Mesendoderm (in vitro differentiated cells): ENCODE measurements at regions not wholly inside any gene's neighbourhood (a gene's known extent, or its start where the extent isn't known, plus 50 kb on each side); places are given as distances from the start of the nearest gene placed in this dataset.
A peak's percentile ranks its signal among the peaks of the same experiment; 100 is the strongest.

Source experiments
- DNase-seq: peaks from one replicate; pipeline ENCODE4 v3.0.0; 2013
- H2AK5ac ChIP-seq: 2 replicates; pipeline ENCODE4 v1.6.1; 2013; ENCODE audit warnings: low read length, inconsistent platforms
- H2BK120ac ChIP-seq: 2 replicates; pipeline ENCODE4 v1.6.1; 2013; ENCODE audit warnings: low read depth, mild to moderate bottlenecking, low read length, moderate library complexity, mixed read lengths
- H2BK15ac ChIP-seq: replicated peaks from 2 replicates; pipeline ENCODE4 v1.6.1; 2013; ENCODE audit warnings: low read depth, mild to moderate bottlenecking, moderate library complexity
- H2BK5ac ChIP-seq: 2 replicates; pipeline ENCODE4 v1.6.1; 2013; ENCODE audit warnings: low read length, inconsistent platforms
- H3K18ac ChIP-seq: 2 replicates; pipeline ENCODE4 v1.6.1; 2013; ENCODE audit warnings: mild to moderate bottlenecking, low read length, mixed read lengths
- H3K23ac ChIP-seq: one replicate; pipeline ENCODE4 v1.6.1; 2013; ENCODE audit warnings: low read length
- H3K27ac ChIP-seq: 2 replicates; pipeline ENCODE4 v1.5.1; 2013; ENCODE audit warnings: low read depth, mild to moderate bottlenecking, inconsistent platforms, low read length, moderate library complexity
- H3K27me3 ChIP-seq: 2 replicates; pipeline ENCODE4 v1.6.1; 2013; ENCODE audit warnings: low read length, control low read depth, mild to moderate bottlenecking, inconsistent platforms; ENCODE audit not compliant: insufficient read depth, poor library complexity
- H3K36me3 ChIP-seq: 2 replicates; pipeline ENCODE4 v1.6.1; 2013; ENCODE audit warnings: low read length, inconsistent platforms; ENCODE audit not compliant: control insufficient read depth, insufficient read depth
- H3K4ac ChIP-seq: one replicate; pipeline ENCODE4 v1.6.1; 2013; ENCODE audit warnings: low read depth, mild to moderate bottlenecking, low read length, moderate library complexity
- H3K4me1 ChIP-seq: 2 replicates; pipeline ENCODE4 v1.6.1; 2013; ENCODE audit warnings: low read depth, low read length, inconsistent platforms; ENCODE audit not compliant: control insufficient read depth
- H3K4me2 ChIP-seq: 2 replicates; pipeline ENCODE4 v1.6.1; 2013; ENCODE audit warnings: low read length
- H3K4me3 ChIP-seq: 2 replicates; pipeline ENCODE4 v1.5.1; 2013; ENCODE audit warnings: mild to moderate bottlenecking, low read length
- H3K56ac ChIP-seq: one replicate; pipeline ENCODE4 v1.6.1; 2013; ENCODE audit warnings: low read length
- H3K79me1 ChIP-seq: 2 replicates; pipeline ENCODE4 v1.6.1; 2013; ENCODE audit warnings: low read length, inconsistent platforms
- H3K79me2 ChIP-seq: 2 replicates; pipeline ENCODE4 v1.6.1; 2013; ENCODE audit warnings: mild to moderate bottlenecking, low read length; ENCODE audit not compliant: control insufficient read depth, insufficient read depth
- H3K9ac ChIP-seq: 2 replicates; pipeline ENCODE4 v1.6.1; 2013; ENCODE audit warnings: low read length, inconsistent platforms
- H4K5ac ChIP-seq: one replicate; pipeline ENCODE4 v1.6.1; 2013; ENCODE audit warnings: low read length
- H4K8ac ChIP-seq: one replicate; pipeline ENCODE4 v1.6.1; 2013; ENCODE audit warnings: low read depth, mild to moderate bottlenecking, control low read depth, low read length, moderate library complexity
- WGBS: extraction: QIAGEN DNeasy Blood & Tissue Kit; methylation state at CpG from one replicate; pipeline ENCODE4 v1.1.7; 2013; ENCODE audit warnings: low lambda C conversion rate, missing lambda C conversion rate; ENCODE audit not compliant: insufficient coverage; ENCODE audit errors: extremely low coverage; 5-methylcytosine and 5-hydroxymethylcytosine counted together

GRCh38 chr3:187961366-187961765 lies 192.6 kb upstream of the LPP start:
- Histone ChIP-seq H4K5ac (no peak overlapping the region), H2BK120ac (no peak overlapping the region), H3K4ac (no peak overlapping the region), H3K27me3 (no peaks in the 10 kb centered on the region), H3K36me3 (no peaks in the 10 kb centered on the region), H3K79me1 (no peaks in the 10 kb centered on the region), H3K56ac (no peak overlapping the region), H2AK5ac (no peak overlapping the region), H2BK15ac (no peak overlapping the region), H3K9ac (no peak overlapping the region), H4K8ac (no peak overlapping the region), H2BK5ac (no peak overlapping the region), H3K18ac (no peak overlapping the region), H3K4me1 (no peaks in the 10 kb centered on the region), H3K27ac (no peak overlapping the region), H3K4me2 (no peak overlapping the region), H3K4me3 (no peak overlapping the region), H3K79me2 (no peaks in the 10 kb centered on the region), H3K23ac (no peak overlapping the region)
- no peak for DNase-seq
- no CpG with 5 or more reads among the region's 2 CpGs for WGBS

- Histone ChIP-seq H3K79me1 (no peaks in the 10 kb centered on the region), H4K8ac (no peak overlapping the region), H3K79me2 (no peaks in the 10 kb centered on the region), H3K4ac (no peak overlapping the region), H2BK15ac (no peak overlapping the region), H4K5ac (no peak overlapping the region), H3K27ac (no peak overlapping the region), H3K18ac (no peak overlapping the region), H3K9ac (no peak overlapping the region), H3K23ac (no peak overlapping the region), H2BK5ac (no peak overlapping the region), H3K36me3 (no peaks in the 10 kb centered on the region), H3K4me3 (no peak overlapping the region), H3K4me1 (no peaks in the 10 kb centered on the region), H2AK5ac (no peak overlapping the region), H3K56ac (no peak overlapping the region), H3K27me3 (no peaks in the 10 kb centered on the region), H3K4me2 (no peak overlapping the region), H2BK120ac (no peak overlapping the region)
- WGBS: no CpG with 5 or more reads among the region's 5 CpGs
- peak; percentile 26 for DNase-seq
Measured at GRCh38 chr3:187963003-187963676, 190.8 kb upstream of the LPP start.

- Histone ChIP-seq H2BK120ac (no peak overlapping the region), H3K4me2 (no peak overlapping the region), H3K4me3 (no peak overlapping the region), H2BK5ac (no peak overlapping the region), H3K27ac (no peak overlapping the region), H3K4ac (no peak overlapping the region), H3K18ac (no peak overlapping the region), H3K79me1 (no peaks in the 10 kb centered on the region), H3K36me3 (no peaks in the 10 kb centered on the region), H3K9ac (no peak overlapping the region), H3K56ac (no peak overlapping the region), H2BK15ac (no peak overlapping the region), H3K4me1 (no peaks in the 10 kb centered on the region), H3K23ac (no peak overlapping the region), H3K79me2 (no peaks in the 10 kb centered on the region), H3K27me3 (no peaks in the 10 kb centered on the region), H4K5ac (no peak overlapping the region), H4K8ac (no peak overlapping the region), H2AK5ac (no peak overlapping the region)
- DNase-seq: no peak
- WGBS: no CpG with 5 or more reads among the region's 3 CpGs
Measured at GRCh38 chr3:187963677-187964385, 190.1 kb upstream of the LPP start.

- Histone ChIP-seq H2AK5ac (no peak overlapping the region), H2BK120ac (no peak overlapping the region), H2BK5ac (no peak overlapping the region), H3K18ac (no peak overlapping the region), H3K79me1 (no peaks in the 10 kb centered on the region), H3K4me2 (no peak overlapping the region), H3K56ac (no peak overlapping the region), H3K4ac (no peak overlapping the region), H2BK15ac (no peak overlapping the region), H3K36me3 (no peaks in the 10 kb centered on the region), H3K27me3 (no peaks in the 10 kb centered on the region), H3K4me3 (no peak overlapping the region), H4K5ac (no peak overlapping the region), H3K27ac (no peak overlapping the region), H3K9ac (no peak overlapping the region), H3K79me2 (no peaks in the 10 kb centered on the region), H3K23ac (no peak overlapping the region), H4K8ac (no peak overlapping the region), H3K4me1 (no peaks in the 10 kb centered on the region)
- DNase-seq: no peak
- WGBS: no CpG with 5 or more reads among the region's 2 CpGs
Measured at GRCh38 chr3:187964760-187965159, 189.2 kb upstream of the LPP start.

DNA sequence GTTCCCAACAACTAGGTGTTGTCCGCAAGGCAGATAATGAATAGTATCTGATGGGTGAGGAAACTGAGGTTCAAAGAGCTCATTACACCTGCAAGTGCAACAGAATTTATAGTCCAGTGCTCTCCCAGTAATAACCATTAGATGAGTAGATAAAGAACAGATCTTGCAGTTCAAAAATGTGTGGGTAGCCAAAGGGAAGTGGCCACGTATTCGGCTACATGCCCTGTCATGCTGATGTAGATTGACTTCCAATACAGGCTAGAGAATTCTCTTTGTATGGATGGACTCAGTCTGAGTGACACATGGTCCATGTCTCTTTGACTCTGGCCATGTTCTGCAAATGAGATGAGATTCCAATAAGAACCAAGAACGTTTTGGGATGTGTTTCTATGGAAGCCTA lies 187.9 kb upstream of the LPP start:
- Histone ChIP-seq H3K27ac (no peak overlapping the region), H3K4me3 (no peak overlapping the region), H4K8ac (no peak overlapping the region), H3K79me1 (no peaks in the 10 kb centered on the region), H3K4me1 (no peaks in the 10 kb centered on the region), H3K56ac (no peak overlapping the region), H3K4ac (no peak overlapping the region), H2BK120ac (no peak overlapping the region), H3K18ac (no peak overlapping the region), H2AK5ac (no peak overlapping the region), H3K23ac (no peak overlapping the region), H3K9ac (no peak overlapping the region), H3K36me3 (no peaks in the 10 kb centered on the region), H3K4me2 (no peak overlapping the region), H2BK5ac (no peak overlapping the region), H4K5ac (no peak overlapping the region), H3K27me3 (no peaks in the 10 kb centered on the region), H3K79me2 (no peaks in the 10 kb centered on the region), H2BK15ac (no peak overlapping the region)
- DNase-seq: no peak
- no CpG with 5 or more reads among the region's 4 CpGs for WGBS
